GM21423 (cell line): ENCODE measurements at regions not wholly inside any gene's neighbourhood (a gene's known extent, or its start where the extent isn't known, plus 50 kb on each side); places are given as distances from the start of the nearest gene placed in this dataset.
A peak's percentile ranks its signal among the peaks of the same experiment; 100 is the strongest.
"Not testable (repeated sequence)": the region's sequence is repeated elsewhere in the genome, so short reads cannot be mapped to it uniquely, and the experiment has no call there.

ENCODE experiments used
- ATAC-seq: cut with Tn5 transposase; IDR thresholded peaks from one replicate; pipeline ENCODE4 v1.9.1; 2021; ENCODE audit warnings: mild to moderate bottlenecking, moderate library complexity; ENCODE audit not compliant: unreplicated experiment

DNA sequence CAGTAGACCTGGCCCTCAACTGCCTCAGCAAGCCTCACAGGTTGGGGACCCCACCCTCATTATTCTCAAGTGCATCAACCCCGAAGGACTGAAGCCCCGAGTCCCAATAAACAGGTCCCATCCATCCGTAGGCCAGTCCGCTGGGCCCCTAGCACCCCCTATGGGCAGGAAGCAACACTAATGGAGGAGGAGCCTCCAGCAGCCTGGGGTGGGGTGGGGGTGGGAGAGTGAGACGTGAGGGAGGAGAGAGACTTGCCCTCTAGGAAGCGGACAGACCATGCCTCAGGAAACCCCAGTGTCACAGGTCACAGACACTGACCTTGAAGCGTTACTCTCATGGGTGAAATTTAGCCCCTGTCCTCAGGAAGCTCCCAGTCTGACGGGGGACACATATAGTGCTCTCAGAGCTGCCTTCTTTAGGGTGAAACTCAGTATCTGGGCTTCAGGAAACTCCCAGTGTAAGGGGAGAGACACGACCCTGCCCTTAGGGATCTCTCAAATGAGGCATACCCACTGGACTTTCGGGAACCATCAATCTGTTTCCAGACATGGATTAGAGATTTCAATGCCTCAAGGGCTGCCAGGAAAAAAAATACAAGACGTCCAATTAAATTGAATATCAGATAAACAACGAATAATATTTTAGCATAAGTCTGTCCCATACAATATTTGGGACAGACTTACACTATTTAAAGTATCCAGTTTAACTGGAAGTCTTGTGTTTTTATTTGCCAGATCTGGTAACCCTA, 125.8 kb downstream of the MRPL14 start:
- no peak for ATAC-seq

DNA sequence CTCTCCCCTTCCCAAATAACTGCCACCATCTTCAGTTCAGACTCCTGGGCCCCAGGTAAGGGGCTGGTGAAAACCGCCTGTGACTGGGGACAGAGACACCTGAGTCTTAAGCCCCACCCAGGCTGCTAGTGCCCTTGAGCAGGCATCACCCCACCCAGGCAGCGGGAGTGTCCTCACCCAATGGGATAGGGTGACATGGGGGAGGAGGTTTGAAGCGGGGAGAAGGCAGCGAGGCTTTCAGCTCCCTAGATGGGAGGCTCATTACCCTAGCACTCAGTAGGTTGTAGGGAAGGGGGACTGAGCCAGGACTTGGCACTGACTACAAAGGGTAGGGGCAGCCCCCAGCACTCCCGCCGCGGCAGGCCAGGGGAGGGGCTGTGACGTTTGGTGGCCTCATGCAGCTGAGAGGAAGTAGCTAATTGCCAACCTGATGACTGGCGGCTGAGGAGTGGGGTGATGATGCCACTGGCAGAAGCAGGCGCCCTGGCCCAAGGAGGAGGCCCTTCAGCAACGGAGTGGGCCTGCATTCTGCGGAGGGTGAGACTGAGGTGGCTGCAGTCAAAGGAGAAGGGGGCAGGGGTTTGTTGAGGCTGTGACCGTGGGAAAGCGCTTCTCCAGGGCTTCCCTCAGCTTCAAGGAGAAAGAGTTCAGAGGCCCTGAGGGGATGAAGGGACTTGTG, 126.9 kb downstream of the MRPL14 start:
- peak; percentile 39 for ATAC-seq

DNA sequence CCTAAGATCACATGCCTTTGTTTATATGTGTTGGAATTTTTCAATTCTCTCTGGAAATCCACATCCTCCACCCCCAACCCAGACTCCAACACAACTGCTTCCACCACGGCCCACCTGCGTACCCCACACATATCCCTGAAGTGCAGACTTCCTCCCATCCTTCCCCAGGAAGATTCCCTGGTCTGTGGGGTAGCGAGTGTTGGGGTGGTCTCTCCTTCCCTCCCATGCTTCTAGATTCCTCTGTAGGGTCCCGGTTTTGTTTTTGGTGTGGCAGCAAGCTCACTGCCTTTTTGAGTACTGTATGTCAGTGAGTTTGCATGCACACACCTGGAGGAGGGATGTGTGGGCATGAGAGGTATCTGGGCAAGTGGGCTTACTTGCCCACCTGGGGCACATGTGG, 127.6 kb downstream of the MRPL14 start:
- ATAC-seq = no peak

DNA sequence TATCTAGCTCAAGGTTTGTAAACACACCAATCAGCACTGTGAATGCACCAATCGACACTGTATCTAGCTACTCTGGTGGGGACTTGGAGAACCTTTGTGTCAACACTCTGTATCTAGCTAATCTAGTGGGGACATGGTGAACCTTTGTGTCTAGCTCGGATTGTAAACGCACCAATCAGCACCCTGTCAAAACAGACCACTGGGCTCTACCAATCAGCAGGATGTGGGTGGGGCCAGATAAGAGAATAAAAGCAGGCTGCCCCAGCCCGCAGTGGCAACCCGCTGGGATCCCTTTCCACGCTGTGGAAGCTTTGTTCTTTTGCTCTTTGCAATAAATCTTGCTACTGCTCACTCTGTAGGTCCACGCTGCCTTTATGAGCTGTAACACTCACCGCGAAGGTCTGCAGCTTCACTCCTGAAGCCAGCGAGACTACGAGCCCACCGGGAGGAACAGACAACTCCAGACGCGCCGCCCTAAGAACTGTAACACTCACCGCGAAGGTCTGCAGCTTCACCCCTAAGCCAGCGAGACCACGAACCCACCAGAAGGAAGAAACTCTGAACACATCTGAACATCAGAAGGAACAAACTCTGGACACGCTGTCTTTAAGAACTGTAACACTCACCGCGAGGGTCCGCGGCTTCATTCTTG, 128.5 kb downstream of the MRPL14 start:
- not testable (repeated sequence) for ATAC-seq

DNA sequence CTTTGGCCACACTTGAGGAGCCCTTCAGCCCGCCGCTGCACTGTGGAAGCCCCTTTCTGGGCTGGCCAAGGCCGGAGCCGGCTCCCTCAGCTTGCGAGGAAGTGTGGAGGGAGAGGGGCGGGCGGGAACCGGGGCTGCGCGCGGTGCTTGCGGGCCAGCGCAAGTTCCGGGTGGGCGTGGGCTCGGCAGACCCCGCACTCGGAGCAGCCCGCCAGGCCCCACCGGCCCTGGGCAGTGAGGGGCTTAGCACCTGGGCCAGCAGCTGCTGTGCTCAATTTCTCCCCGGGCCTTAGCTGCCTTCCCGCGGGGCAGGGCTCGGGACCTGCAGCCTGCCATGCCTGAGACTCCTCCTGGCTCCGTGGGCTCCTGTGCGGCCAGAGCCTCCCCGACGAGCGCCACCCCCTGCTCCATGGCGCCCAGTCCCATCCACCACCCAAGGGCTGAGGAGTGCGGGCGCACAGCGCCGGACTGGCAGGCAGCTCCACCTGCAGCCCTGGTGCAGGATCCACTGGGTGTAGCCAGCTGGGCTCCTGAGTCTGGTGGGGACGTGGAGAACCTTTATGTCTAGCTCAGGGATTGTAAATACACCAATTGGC, 129.2 kb downstream of the MRPL14 start:
- not testable (repeated sequence) for ATAC-seq

DNA sequence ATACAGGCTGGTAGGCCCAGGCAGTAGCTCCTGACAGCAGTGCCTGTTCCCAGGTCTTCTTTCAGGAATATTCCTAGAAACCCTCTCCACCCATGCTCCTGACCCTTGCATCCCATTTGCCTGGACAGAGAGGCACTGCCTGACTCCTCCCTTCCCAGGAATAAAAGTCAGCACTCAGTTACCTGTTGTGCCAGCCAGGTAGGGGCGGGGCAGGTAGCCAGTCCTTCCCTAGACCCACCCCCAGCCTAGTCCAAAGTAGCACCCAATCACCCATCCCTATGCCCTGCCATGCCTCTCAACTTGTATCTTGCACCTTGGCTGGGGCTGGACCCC, 129.9 kb downstream of the MRPL14 start:
- no peak for ATAC-seq

DNA sequence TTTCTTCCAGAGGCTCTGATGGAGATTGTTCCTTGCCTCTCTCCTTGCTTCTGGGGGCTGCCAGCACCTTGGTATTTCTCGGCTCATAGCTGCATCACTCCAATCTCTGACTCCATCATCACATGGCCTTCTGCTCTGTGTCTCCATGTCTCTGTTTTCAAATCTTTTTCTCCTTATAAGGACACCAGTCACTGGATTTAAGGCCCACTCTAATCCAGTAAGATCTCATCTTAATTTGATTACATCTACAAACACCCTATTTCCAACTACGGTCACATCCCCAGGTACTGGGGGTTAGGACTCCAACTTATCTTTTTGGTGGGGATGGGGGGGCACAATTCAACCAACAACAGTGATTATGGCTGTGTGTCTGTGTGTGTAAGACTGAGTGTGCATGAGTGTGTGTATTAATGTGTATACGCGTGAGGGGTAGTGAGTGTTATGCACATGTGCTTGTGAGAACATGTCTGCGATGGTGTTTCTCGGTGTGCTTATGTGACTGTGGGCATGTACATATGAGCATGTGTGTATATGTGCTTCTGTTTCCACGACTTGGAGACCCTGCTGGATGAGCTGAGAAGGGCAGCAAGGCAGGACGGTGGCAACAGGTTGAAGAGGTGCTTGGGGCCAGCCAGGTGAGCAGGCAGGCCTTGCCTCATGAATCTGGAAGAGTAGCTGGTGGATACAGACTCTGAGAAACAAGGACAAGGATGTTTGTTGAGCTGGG, 130.5 kb downstream of the MRPL14 start:
- ATAC-seq = no peak

DNA sequence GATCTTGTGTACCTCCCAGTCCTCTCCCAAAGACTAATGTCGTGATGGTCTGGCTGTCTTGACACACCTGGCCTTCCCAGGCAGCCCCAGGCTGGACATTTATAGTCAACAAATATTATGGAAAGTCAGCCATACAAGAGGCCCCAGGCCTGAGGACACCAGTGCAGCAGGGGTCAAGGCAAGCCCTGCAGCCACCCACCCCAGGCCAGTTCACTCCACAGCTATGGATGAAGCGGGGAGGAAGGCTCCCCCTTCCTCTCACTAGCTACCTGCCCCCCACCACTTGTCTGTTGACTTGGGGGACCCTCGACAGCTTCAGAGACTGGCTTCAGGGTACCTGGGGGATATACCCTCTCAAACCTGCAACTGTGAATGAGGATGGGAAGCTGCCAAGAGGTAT, 132.1 kb downstream of the MRPL14 start:
- no peak for ATAC-seq

DNA sequence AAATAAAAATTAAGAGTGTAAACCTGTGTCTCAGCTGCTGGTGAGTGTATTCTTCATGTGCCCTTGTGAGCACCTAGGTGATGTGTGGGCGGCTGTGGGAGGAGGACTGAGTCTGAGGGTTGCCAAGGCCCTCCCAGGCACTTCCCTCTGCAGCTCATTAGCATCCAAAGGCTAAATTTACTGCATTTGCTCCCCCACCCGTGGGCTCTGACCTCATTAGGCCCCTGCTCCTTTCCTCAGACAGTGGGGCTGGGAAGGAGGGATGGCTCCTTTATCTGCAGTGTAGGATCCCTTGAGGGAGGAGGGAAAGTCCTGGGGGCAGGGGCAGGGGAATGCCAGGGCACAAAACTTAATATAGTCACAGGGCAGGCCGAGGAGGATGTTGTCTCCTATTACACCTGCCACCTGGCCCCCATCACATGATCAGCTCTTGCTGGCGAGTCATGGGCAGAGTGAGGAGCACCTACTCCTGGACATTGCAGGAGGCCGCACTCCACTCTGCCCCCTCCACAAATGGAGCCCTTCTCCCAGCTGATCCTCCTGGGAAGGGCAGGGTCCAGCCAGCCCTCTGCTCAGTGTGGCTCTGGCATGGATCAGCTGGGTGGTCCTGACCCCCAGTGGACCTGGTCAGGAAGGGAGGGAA, 133.2 kb downstream of the MRPL14 start:
- ATAC-seq = no peak

DNA sequence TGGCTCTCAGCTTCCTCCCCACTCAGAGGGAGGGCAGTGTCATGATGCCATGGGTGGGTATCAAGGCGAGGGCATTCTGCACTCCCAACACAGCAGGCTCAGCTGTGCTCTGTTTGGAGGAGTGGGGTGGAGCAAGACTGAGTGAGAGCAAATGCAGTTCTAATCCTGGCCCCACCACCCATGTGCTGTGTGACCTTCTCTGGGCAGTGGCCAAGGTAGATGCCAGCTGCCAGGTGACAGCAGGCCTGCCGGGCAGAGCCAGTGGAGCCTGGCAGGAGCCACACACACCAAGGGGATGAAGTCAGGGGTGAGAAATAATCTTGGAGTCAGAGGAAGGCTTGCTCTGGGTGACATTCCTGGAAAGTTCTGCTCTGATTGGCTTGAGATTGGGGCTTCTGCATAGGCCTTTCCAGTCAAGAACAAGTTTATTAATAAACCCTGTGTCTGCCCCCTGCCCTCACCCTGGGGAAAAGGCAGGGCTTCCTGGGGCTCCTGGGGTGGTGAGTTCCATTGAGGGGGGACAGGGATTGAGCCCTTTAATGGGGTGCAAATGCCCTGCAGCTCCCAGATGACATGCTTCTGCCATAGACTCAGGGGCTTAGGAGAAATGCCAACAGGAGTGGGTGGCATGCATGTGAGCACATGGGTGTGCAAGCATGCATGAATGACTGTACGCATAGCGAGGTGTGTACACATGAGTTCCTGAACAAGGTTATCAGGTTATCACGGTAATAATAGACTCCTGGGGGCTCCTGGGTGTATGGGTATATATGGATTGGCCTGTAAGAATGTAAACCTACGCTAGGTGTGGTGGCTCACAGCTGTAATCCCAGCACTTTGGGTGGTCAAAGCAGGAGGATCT, 134.2 kb downstream of the MRPL14 start:
- ATAC-seq = no peak

DNA sequence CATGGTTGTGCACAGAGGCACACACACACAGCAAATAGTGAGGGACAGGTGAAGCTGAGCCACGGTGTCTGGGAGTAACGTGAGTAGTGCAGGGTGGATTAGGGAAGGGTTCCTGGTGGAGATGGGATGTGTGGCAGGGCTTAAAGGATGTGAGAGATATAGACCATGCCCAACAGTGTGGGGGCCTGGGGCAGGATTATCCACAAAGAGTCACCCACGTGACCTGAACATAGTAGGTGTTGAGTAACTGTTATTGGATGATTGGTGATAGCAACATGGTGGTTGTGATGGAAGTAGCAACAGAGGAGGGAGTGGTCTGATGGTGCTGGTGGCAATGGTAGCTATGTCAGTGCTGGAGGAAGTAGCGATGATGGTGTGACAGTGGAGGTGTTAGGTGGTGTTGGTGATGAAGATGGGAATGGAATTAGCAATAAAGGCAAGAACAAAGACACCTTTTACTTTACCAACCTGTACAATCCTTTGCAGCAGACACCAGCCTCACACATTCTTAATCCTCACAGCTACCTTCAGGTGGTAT, 135.1 kb downstream of the MRPL14 start:
- ATAC-seq = no peak

DNA sequence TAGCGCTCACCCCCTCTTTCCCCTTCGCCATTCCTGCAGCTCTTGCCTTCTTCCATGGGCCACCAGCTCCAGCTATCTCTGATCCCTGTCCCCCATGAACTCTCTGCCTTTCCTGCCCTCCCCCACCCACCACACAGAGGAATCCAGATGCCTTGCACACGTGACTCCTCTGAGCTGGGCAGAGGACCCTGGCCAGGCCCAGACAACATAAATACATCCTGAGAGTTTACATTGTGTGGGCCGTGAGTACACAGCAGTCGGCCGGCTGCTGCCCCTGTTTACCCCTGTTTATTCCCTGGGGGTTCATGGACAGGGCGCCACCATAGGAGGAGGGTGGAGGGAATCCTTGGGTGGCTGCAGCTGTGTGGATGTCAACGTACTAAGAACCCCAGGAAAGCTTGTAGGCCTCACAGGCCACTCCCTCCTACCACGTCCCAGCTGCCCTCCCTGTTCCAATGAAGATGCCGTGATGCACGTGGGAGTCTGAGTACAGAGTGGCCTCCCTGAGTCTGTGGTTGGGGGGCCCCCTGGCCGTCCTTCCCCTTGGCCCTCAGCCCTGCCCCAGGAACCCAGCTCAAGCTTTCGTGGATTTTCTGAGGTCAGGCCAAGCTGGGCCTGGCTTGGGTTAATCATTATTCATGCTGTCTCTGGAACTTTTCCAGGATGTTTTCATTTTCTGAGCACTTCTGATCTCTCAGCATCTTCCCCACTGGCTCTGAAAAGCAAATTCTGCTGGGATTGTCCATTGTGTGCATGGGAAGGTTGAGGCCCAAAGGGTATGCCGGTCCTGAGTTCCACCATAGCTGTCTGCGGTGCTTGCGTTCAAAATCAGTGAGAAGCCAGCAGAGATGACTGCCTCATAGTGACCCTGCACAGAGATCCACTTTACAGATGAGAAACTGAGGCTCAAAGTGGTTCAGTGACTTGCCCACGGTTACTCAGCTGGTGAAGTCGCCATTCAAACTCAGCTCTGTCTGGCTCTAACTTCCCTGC, 136.3 kb downstream of the MRPL14 start:
- ATAC-seq = no peak

DNA sequence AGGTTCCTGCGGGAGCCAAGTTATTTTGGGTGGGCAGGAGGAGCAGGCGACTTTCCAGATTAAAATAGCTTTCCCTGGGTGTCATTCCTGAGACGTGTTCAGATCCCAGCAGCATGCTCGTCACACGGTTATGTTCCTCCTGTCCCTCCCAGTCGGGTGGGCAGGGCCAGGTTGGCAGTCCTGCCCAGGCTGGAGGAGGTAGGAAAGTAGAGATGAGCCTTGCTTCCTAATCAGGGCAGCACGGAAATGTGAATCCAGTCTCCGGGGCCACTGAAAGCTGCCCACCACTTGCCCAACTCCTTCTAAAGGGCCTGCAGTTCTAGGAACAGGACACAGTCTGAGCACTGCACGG, 137.0 kb downstream of the MRPL14 start:
- no peak for ATAC-seq

DNA sequence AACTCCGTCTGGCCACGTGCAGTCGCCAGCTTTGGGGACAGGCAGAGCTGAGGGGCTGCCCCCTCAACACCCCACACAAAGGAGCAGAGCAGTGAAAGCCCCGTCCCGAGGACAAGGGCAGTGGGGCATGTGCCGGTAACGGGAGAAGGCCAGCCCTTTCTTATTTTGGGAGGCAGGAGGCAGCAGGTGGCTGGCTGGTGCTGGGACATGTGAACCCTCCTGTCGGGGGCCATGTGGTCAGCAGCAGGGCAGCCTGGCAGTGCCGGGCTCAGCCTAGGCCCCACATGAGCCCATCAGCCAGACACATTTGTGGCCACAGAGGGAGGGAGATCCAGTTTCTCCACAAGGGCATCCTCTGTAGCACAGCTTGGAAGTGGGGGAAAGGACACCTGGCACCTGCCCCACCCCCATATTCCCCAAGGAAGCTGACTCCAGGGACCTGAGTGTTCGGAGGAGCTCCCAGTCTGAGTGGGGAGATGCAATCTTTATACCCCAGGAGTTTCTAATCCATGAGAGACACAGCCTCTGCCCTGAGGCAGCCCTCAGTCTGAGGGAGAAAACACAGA, 137.6 kb downstream of the MRPL14 start:
- no peak for ATAC-seq

DNA sequence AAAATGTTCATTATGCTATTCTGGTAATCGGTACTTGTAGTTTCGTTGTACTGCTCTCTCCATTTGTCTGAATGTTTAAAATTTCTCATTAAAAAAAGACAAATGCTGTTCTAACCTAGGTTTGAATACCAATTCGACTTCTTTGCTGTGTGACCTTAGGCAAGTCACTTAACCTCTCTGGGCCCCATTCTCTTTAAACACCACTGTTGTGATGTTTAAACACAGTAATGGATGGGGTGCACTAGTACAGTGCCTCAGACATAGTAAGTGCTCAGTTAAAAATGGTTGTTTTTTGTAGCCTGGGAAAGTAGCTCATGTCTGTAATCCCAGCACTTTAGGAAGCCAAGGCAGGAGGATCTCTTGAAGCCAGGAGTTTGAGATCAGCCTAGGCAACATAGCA, 138.5 kb downstream of the MRPL14 start:
- no peak for ATAC-seq

DNA sequence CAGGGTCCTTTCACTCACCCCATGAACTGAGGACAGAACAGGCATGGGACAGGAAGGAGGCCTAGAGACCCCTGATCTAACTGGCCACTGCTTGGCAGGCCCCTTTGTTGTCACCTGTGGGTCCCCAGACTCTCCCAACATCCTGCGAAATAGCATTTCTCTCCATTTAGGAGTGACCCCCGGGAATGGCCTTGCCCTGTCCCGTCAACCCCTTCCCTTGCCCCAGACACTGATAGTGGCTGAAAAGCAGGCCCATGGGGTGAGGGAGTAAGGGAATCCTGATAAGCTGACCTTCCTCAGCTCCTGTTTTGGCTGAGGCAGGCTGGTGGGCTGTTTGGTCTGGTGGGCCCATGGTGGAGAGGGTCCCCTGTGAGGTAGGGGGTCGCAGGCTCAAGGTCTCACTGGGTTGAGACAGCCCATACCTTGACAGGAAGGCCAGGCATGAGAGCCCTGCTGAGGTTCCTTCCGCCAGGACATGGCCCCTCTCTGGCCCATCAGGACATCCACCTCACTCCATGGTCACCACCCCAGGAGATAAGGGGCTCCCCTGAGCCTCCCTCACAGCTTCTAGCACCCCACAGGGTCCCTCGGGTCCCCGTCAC, 139.3 kb downstream of the MRPL14 start:
- ATAC-seq = no peak

DNA sequence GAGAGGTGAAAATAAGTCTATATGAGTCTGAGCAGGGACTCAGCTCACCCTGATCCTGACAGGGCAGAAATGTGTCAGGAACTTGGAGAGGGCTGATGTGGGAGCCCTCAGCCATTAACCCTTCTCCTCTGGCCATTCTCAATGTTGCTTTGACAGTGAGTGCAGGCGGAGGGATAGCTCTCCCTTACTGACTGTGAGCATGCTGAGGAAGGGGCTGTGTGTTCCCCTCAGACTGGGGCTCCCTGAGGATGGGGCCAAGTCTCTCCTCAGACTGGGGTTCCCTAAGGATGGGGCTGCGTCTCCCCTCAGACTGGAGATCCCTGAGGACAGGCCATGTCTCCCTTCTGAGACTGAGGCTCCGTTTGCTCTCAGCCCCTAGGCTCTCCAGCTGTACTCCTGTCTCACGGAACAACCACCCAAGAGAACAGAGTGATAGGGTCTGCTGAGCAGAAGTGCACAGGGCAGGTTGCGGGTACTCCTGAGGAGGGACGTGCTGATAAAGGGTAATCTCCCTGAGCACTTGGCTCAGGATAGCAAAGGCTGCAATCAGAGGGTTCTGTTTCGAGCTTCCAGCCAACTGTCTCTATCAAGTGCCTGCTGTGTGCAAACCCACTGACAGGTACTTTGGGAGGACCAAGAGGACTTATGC, 141.0 kb downstream of the MRPL14 start:
- no peak for ATAC-seq
